ENCODE measurements at regions not wholly inside any gene's neighbourhood (a gene's known extent, or its start where the extent isn't known, plus 50 kb on each side); places are given as distances from the start of the nearest gene placed in this dataset.

DNA sequence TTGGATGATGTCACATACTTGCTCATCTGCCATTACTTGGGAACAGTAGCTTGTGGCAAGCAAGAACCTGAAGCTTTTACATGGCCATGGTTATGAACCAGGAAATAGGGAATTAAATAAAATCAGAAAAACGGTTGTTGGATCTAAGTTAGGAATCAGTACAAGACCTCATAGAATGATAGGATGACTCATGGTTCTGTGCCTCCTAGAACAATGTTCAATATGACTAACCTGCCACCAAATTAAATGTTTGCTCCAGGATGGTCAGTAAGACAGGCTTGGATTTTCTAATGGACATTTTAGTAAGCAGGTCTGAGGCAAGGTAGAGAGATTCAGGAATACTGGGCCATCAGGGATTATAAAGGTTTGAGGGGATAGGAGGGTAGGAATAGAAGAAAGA is 218.9 kb downstream of the PLOD2 start:
- TF ChIP-seq, protein P1, sequence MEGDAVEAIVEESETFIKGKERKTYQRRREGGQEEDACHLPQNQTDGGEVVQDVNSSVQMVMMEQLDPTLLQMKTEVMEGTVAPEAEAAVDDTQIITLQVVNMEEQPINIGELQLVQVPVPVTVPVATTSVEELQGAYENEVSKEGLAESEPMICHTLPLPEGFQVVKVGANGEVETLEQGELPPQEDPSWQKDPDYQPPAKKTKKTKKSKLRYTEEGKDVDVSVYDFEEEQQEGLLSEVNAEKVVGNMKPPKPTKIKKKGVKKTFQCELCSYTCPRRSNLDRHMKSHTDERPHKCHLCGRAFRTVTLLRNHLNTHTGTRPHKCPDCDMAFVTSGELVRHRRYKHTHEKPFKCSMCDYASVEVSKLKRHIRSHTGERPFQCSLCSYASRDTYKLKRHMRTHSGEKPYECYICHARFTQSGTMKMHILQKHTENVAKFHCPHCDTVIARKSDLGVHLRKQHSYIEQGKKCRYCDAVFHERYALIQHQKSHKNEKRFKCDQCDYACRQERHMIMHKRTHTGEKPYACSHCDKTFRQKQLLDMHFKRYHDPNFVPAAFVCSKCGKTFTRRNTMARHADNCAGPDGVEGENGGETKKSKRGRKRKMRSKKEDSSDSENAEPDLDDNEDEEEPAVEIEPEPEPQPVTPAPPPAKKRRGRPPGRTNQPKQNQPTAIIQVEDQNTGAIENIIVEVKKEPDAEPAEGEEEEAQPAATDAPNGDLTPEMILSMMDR (IDR thresholded peaks at IDR 0.05; ENCODE audit: insufficient read depth, low read depth, low read length), result no peak
- TF ChIP-seq EZH2 (IDR thresholded peaks at IDR 0.05; ENCODE audit: insufficient read depth, low read length), result no peak

All from astrocyte (in vitro differentiated cells and primary cell).